ENCODE measurements at regions not wholly inside any gene's neighbourhood (a gene's known extent, or its start where the extent isn't known, plus 50 kb on each side); places are given as distances from the start of the nearest gene placed in this dataset.
"Not testable (repeated sequence)": the region's sequence is repeated elsewhere in the genome, so short reads cannot be mapped to it uniquely, and the experiment has no call there.

DNA sequence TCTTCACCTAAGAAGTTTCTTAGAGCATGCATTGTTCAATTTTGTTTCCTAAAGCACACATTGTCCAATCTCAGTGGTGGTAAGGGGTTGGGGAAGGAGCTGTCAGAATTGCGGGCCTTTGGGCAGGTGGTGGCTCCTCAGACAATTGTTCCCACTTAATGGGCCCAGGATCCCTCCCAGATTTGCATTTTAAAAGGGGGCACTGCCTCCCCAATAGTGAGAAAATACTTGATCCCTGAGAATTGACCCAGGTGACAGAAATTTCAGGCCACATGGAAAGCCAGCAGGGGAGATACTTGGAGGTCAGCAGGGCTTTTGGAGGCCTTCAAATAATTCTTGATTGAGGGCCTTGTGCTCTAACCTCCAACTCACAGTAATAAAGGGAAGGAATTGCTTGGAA lies 217.1 kb downstream of the ZNF674 start:
- peak overlapping the region in 3 of 4 donors; percentile 46 to 78 (median 62) for H3K27ac ChIP-seq
- H3K9me3 ChIP-seq, result no peaks in the 10 kb centered on the region
- no peaks in the 10 kb centered on the region for H3K36me3 ChIP-seq
- intact Hi-C loops (cut with DNase I), result no loop called here
- H3K4me1 ChIP-seq, result peaks cover 0 to 4% (median 0%) of the 10 kb centered on the region in 3 donors
- H3K4me3 ChIP-seq, result no peak overlapping the region
- FAIRE-seq (no peak), ATAC-seq (no peak), DNase-seq (no peak)
- TF ChIP-seq, protein P1, sequence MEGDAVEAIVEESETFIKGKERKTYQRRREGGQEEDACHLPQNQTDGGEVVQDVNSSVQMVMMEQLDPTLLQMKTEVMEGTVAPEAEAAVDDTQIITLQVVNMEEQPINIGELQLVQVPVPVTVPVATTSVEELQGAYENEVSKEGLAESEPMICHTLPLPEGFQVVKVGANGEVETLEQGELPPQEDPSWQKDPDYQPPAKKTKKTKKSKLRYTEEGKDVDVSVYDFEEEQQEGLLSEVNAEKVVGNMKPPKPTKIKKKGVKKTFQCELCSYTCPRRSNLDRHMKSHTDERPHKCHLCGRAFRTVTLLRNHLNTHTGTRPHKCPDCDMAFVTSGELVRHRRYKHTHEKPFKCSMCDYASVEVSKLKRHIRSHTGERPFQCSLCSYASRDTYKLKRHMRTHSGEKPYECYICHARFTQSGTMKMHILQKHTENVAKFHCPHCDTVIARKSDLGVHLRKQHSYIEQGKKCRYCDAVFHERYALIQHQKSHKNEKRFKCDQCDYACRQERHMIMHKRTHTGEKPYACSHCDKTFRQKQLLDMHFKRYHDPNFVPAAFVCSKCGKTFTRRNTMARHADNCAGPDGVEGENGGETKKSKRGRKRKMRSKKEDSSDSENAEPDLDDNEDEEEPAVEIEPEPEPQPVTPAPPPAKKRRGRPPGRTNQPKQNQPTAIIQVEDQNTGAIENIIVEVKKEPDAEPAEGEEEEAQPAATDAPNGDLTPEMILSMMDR (IDR thresholded peaks at IDR 0.05), result no peak
- H3K27me3 ChIP-seq, result peaks cover 0 to 8% (median 0%) of the 10 kb centered on the region in 4 donors
- 50 to 52% methylated on average over 1 of the region's 1 CpG for WGBS, 2 donors

DNA sequence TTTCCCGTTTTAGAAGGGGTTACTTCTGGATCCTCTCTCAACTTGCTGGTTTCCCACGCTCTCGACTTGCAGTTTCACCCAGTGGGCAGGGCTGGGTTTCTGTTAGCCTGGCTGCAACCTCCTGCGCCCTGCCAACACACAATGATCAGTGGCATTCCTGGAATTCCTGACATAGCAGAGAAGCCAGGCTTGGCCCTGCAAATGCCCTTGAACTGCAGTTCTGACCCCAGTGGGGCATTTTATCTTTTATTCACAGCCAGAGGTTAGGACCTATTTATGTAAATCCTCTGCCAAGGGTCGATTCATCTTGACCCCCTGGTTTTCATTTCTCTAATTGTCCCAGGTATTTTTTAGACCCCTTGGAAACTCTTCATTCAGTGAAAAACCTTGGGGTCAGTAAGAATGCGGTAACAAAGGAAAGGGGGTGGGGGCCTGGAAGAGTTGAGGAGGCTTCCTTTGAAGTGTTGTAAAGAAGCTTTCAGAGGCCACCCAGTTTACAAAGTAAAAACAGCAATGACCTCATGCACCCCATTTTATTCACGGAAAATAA lies 217.6 kb downstream of the ZNF674 start:
- 20 to 35% methylated on average over 7 of the region's 7 CpGs for WGBS, 2 donors
- peak overlapping the region; percentile 62 to 78 (median 64) for H3K27ac ChIP-seq
- FAIRE-seq (no peak), DNase-seq (peak in 5 of 6 donors; percentile 31 to 65 (median 51)), ATAC-seq (peak; percentile 83 to 93 (median 88))
- TF ChIP-seq, protein P1 (IDR thresholded peaks at IDR 0.05), result no peak
- peaks cover 0 to 4% (median 0%) of the 10 kb centered on the region in 3 donors for H3K4me1 ChIP-seq
- intact Hi-C loops (cut with DNase I), result no loop called here
- H3K36me3 ChIP-seq, result no peaks in the 10 kb centered on the region
- H3K9me3 ChIP-seq, result no peaks in the 10 kb centered on the region
- peaks cover 0 to 5% (median 0%) of the 10 kb centered on the region in 4 donors for H3K27me3 ChIP-seq
- peak overlapping the region in 1 of 4 donors; percentile 21 for H3K4me3 ChIP-seq

DNA sequence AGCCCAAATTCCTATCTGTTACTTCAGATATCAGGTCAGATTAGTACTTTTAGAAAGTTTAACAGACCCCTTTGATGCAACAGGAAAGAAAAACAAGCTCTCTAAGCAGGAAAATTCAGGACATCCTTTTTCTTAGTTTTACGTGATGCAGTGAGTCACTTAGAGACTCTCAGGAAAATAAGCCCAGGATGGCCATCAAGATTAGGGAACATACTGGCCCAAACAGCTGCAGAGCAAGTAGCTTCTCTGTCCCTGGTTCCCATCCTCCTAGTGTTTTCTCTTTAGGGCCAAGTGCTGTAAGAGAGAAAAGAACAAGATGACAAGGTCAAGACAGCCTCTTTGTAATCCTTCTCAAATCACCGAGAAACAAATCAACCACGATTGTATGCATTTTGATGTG lies 219.1 kb downstream of the ZNF674 start:
- no peak overlapping the region for H3K4me3 ChIP-seq
- FAIRE-seq, result no peak
- WGBS, 2 donors, result 36 to 47% methylated on average over 3 of the region's 3 CpGs
- H3K4me1 ChIP-seq, result peaks cover 0 to 4% (median 0%) of the 10 kb centered on the region in 3 donors
- no peaks in the 10 kb centered on the region for H3K36me3 ChIP-seq
- no peak for ATAC-seq
- H3K9me3 ChIP-seq, result no peaks in the 10 kb centered on the region
- H3K27ac ChIP-seq, result peak overlapping the region; percentile 24 to 78 (median 56)
- TF ChIP-seq, protein P1 (IDR thresholded peaks at IDR 0.05), result no peak
- peaks cover 0 to 5% (median 0%) of the 10 kb centered on the region in 4 donors for H3K27me3 ChIP-seq
- DNase-seq, result no peak
- intact Hi-C loops (cut with DNase I), result no loop called here

DNA sequence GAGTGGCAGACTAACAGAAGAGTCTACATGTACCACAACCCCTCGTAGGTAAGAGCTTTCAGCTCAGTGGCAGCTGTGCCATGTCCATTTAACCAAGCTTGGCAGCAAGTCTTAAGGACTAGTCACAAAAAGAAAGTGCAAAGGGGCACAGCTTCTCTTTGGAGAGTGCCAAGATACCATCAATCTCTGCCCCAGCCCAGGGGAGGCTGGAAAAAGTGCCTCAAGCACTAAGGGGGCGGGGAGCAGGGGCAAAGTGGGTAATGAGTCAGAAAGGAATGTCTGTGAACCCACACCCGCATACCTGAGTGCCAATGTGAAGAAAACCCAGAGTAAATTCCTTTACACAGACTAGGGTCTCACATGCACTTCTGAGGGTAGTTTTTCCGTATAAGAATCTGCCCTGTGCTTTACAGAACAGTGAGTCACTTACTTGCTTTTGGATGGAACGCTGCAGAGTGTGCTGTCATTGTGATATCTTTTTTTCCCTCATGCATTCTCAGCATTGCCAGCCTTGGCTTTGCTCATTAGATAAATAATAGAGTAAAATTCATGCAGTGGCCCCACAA lies 219.8 kb downstream of the ZNF674 start:
- Histone ChIP-seq H3K4me3 (no peak overlapping the region), H3K27me3 (peaks cover 0 to 9% (median 0%) of the 10 kb centered on the region in 4 donors), H3K36me3 (no peaks in the 10 kb centered on the region), H3K4me1 (peaks cover 0 to 4% (median 0%) of the 10 kb centered on the region in 3 donors), H3K27ac (peak overlapping the region in 3 of 4 donors; percentile 9 to 78 (median 25)), H3K9me3 (no peaks in the 10 kb centered on the region)
- intact Hi-C loops (cut with DNase I), result no loop called here
- no peak for FAIRE-seq
- ATAC-seq, result peak in 3 of 4 donors; percentile 26 to 55 (median 33)
- WGBS, 2 donors, result 35 to 44% methylated on average over 5 of the region's 5 CpGs
- DNase-seq, result no peak
- TF ChIP-seq, protein P1 (IDR thresholded peaks at IDR 0.05), result no peak

DNA sequence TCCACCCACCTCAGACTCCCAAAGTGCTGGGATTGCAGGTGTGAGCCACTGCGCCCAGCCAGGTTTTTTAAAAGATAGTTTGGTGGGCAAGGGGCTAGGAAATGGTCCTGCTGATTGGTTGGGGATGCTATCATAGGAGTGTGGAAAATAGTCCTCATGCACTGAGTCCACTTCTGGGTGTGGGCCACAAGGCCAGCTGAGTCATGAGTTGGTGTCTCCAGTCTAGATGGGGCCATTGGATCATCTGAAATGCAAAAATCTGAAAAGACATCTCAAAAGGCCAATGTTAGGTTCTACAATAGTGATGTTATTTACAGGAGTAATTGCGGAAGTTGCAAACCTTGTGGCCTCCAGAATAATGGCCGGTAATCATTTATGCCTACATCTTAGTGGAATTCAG lies 221.1 kb downstream of the ZNF674 start:
- no peak for FAIRE-seq
- WGBS, 2 donors, result 85 to 91% methylated on average over 3 of the region's 3 CpGs
- intact Hi-C loops (cut with DNase I), result no loop called here

DNA sequence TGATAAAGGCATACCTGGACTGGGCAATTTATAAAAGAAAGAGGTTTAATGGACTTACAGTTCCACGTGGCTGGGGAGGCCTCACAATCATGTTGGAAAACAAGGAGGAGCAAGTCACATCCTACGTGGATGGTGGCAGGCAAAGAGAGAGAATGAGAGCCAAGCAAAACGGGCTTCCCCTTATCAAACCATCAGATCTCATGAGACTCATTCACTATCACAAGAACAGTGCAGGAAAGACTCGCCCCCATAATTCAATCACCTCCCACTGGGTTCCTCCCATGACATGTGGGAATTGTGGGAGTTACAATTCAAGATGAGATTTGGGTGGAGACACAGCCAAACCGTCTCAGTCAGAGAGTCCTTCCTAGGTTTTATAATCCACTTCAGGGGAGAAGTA lies 222.3 kb downstream of the ZNF674 start:
- H3K4me3 ChIP-seq; H3K27me3 ChIP-seq; H3K36me3 ChIP-seq; H3K4me1 ChIP-seq; H3K27ac ChIP-seq; intact Hi-C loops (cut with DNase I); DNase-seq; FAIRE-seq; ATAC-seq; H3K9me3 ChIP-seq: not testable (repeated sequence)
- WGBS, 2 donors, result 56 to 59% methylated on average over 5 of the region's 5 CpGs

More for the DNA sequence above, 221.1 kb downstream of the ZNF674 start:
- Histone ChIP-seq H3K36me3 (no peaks in the 10 kb centered on the region), H3K27ac (no peak overlapping the region), H3K27me3 (peaks cover 0 to 9% (median 0%) of the 10 kb centered on the region in 4 donors), H3K9me3 (no peaks in the 10 kb centered on the region), H3K4me1 (peaks cover 0 to 4% (median 0%) of the 10 kb centered on the region in 3 donors), H3K4me3 (no peak overlapping the region)
- DNase-seq, result no peak
- ATAC-seq, result no peak
- TF ChIP-seq, protein P1 (IDR thresholded peaks at IDR 0.05), result no peak
